GM12874 (cell line): ENCODE measurements at regions not wholly inside any gene's neighbourhood (a gene's known extent, or its start where the extent isn't known, plus 50 kb on each side); places are given as distances from the start of the nearest gene placed in this dataset.

Experiments used
- CTCF ChIP-seq: IDR thresholded peaks from 2 replicates; pipeline ENCODE4 v1.5.1; 2011; ENCODE audit warnings: low read depth, mild to moderate bottlenecking, control low read depth, low read length, moderate library complexity; ENCODE audit not compliant: insufficient read depth

GRCh38 chr6:134434019-134434942 is 116.4 kb upstream of the SGK1 start:
- TF ChIP-seq CTCF: no peak

DNA sequence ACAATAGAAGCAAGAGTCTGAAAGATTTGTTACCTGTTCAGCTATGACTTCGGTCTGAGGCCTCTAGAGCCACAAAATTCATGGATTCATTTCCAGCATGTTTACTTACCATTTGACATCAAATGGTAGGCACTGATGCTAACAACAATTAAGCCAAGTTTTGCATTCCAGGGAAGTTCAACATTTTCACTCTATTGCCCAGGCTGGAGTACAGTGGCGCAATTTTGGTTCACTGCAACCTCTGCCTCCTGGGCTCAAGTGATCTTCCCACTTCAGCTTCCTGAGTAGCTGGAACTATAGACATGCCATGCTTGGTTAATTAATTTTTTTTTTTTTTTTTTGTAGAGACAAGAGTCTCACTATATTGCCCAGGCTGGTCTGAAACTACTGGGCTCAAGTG is 114.1 kb upstream of the SGK1 start:
- no peak for TF ChIP-seq CTCF

- no peak for TF ChIP-seq CTCF
Observed at GRCh38 chr6:134431421-134431859, 113.5 kb upstream of the SGK1 start.

- no peak for TF ChIP-seq CTCF
Observed at GRCh38 chr6:134429861-134430380, 112.0 kb upstream of the SGK1 start.

DNA sequence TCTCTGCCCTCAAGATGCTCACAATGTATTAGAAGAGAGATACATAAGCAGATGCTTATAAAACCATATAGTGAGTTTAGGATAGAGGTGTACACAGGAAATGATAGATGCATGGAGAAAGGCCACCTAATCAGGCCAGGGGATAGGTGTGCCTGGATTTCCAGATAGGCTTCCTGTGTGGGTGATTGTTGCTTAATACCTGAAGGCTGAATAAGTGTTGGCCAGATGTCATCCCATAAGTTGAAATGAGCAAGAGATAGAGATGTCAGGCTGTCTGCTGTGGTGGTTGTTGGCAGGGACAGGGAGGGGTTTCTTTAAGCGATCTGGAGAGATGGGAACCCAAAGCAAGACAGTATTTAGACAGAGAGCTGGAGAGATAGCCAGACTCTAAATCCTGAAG is 109.8 kb upstream of the SGK1 start:
- no peak for TF ChIP-seq CTCF

DNA sequence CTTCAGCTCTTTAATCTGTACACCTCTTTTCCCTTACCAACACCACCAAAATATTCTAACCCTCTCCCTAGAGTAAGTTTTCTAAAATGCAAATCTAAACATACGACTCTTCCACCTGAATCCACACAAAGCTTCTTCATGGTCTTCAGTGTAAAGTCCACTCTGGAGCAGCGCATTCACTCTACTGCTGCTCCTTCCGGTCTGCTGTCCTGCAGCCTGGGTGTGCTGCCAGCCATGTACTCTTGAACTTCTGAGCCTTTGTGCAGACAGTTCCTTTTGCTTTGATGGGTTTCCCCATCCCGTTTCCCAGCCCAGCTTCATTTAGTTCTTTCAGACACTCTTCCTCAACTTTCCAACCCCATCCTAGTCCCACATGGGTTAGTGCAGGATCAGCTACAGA is 108.7 kb upstream of the SGK1 start:
- TF ChIP-seq CTCF: no peak

- no peak for TF ChIP-seq CTCF
Observed at GRCh38 chr6:134425513-134425912, 107.6 kb upstream of the SGK1 start.
